ENCODE measurements at regions not wholly inside any gene's neighbourhood (a gene's known extent, or its start where the extent isn't known, plus 50 kb on each side); places are given as distances from the start of the nearest gene placed in this dataset.

DNA sequence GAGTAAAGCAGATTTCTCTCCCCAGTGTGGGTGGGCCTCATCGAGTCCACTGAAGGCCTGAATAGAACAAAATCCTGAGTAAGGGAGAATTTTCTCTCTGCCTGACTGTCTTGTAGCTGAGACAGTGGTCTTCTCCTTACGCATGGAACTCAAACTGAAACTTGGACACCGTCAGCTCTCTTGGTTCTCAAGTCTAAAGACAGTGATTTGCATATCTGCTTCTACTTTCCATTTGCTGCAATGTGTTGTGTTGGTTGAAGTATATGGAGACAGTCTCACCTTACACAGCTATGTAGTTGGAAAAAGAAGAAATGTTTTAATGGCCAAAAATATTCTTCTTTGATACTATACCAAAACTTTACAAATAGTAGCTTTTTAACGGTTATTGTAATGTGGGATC is 160.2 kb upstream of the LMNTD1 start:
- no peaks in the 10 kb centered on the region for H3K4me1 Mint-ChIP-seq (ENCODE audit: low read depth)
- H3K27ac Mint-ChIP-seq = no peak overlapping the region
- H3K36me3 Mint-ChIP-seq (ENCODE audit: low read depth) = no peaks in the 10 kb centered on the region
- intact Hi-C loops (cut with micrococcal nuclease) = no loop called here
- no peaks in the 10 kb centered on the region for H3K27me3 Mint-ChIP-seq
- H3K4me3 Mint-ChIP-seq = no peak overlapping the region
- peaks cover 7% of the 10 kb centered on the region for H3K9me3 Mint-ChIP-seq

DNA sequence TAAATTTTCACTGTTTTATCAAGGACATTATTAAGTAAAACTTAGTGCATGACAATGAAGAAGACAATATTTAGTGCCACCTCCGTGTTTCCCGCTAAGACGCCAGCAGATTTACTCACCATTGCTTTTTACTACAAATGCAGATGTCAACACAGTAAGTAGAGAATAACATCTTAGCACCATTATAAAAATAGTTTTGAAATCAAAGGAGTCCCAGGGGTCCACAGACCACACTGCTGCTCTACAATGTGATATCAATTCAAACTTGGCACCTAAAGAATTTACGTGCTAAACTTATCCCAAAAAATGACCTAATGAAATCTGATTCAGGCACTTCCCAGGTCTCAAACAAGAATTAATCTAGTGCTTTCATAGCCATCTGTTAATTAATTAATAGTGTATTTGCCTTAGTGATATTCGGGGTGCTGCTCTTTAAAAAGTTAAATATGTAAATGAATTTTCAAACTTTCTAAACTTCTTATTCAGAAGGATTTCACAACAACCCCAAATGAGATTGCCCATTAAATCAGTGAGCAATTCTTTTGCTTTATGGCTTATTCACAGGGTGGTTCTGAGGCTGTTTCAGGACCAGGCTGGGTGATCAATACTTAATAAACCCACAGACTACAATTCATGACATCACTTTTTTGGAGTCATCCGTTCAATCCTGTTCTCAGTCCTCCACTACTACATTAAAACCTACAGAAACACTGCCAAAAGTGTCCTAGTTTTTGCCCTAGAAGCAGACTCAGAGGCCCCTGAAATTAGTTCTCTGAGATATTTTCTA is 161.3 kb upstream of the LMNTD1 start:
- intact Hi-C loops (cut with micrococcal nuclease) = no loop called here
- H3K9me3 Mint-ChIP-seq = no peaks in the 10 kb centered on the region
- no peak overlapping the region for H3K27ac Mint-ChIP-seq
- H3K36me3 Mint-ChIP-seq (ENCODE audit: low read depth) = no peaks in the 10 kb centered on the region
- no peak overlapping the region for H3K4me3 Mint-ChIP-seq
- no peaks in the 10 kb centered on the region for H3K27me3 Mint-ChIP-seq
- H3K4me1 Mint-ChIP-seq (ENCODE audit: low read depth) = no peaks in the 10 kb centered on the region

DNA sequence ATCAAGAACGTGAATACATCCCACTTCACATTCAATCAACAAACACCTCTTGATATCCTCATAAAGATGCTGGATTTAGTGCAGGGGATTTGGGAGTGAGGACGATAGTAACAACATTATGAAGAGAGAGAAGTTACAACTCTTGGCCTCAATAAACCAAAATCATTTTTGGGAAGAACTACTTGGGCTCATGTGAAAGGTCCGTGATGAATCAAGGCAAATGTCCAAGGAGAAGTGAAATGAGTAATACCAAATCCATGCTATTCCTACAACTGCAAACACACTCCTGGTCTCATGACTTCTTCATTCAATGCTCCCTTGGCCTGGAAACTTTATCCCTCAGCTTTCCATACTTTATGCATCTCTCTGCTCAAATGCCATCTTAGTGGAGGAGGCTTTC is 162.0 kb upstream of the LMNTD1 start:
- Mint-ChIP-seq H3K36me3 (ENCODE audit: low read depth) (no peaks in the 10 kb centered on the region), H3K27me3 (no peaks in the 10 kb centered on the region), H3K4me3 (no peak overlapping the region), H3K27ac (no peak overlapping the region), H3K9me3 (no peaks in the 10 kb centered on the region), H3K4me1 (ENCODE audit: low read depth) (no peaks in the 10 kb centered on the region)
- intact Hi-C loops (cut with micrococcal nuclease) = no loop called here

DNA sequence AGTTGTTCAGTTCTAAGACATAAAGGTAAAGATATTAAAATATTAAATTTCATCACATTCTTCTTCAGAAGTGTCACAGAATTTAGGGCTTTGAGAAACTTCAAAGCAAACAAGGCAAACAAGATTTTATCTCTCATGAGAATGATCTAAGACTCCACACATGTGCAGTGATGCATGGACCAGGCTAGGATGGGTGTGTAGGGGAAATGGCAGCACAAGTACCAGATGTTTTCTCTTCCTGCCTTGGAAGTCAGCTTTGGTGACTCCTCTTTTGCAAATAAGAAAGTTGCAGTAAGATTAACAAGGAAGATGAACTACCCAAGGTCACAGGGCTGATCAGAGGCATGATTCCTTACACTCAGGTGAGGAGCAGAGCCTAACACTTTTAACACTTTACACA is 163.8 kb upstream of the LMNTD1 start:
- no peak overlapping the region for H3K27ac Mint-ChIP-seq
- no peaks in the 10 kb centered on the region for H3K9me3 Mint-ChIP-seq
- no peaks in the 10 kb centered on the region for H3K4me1 Mint-ChIP-seq (ENCODE audit: low read depth)
- intact Hi-C loops (cut with micrococcal nuclease) = no loop called here
- H3K4me3 Mint-ChIP-seq = no peak overlapping the region
- no peaks in the 10 kb centered on the region for H3K36me3 Mint-ChIP-seq (ENCODE audit: low read depth)
- no peaks in the 10 kb centered on the region for H3K27me3 Mint-ChIP-seq

DNA sequence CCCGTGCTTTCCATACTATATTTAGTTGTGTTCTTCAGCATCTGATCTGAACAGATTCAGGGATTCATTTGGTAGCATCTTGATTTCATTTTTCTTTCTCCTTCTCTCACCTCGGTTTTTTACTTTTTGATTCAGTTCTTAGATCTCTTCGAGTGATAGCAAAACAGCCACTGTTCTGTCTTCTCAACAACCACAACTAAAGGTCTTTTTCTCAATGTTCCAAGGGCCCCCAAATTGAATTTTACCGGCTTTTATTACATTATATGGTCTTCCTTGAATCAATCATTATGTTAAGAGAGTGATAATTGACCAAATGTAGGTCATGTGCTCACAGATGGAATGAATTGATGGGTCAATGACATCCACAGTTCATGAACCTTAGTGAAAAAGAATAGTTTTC is 164.5 kb upstream of the LMNTD1 start:
- H3K36me3 Mint-ChIP-seq (ENCODE audit: low read depth) = no peaks in the 10 kb centered on the region
- H3K9me3 Mint-ChIP-seq = no peaks in the 10 kb centered on the region
- no peak overlapping the region for H3K27ac Mint-ChIP-seq
- H3K4me1 Mint-ChIP-seq (ENCODE audit: low read depth) = no peaks in the 10 kb centered on the region
- no peak overlapping the region for H3K4me3 Mint-ChIP-seq
- intact Hi-C loops (cut with micrococcal nuclease) = no loop called here
- H3K27me3 Mint-ChIP-seq = no peaks in the 10 kb centered on the region

DNA sequence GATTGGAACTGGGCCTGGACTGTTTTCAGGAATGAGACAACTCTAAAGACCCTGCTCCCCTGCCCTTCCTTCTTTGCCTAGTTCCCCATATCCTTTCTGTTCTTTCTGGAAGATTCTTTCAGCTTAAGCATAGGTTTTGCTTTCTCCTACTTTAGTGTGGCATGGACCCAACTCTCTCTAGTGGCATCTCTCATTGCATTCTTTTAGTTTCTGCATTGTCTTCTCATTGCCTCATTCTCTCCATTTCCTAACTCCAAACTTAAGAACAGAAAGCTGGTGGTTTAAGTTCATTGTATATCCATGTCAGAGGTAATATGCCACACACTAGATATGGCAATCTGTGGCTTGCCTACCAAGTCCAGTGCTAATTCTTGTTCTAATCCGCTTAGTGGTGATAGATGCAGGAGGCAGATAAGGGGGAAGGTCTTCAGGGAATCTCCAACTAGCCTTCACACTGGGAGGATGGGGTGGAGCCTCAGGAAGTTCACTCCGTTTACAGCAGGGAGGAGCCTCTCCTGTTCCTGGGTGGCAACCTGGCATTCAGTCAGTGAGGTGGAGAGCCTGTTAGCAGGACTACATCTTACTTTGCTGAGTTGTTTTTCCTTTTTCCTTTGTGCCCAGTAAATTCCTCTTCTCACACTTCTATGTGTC is 165.1 kb upstream of the LMNTD1 start:
- no peak overlapping the region for H3K4me3 Mint-ChIP-seq
- H3K36me3 Mint-ChIP-seq (ENCODE audit: low read depth) = no peaks in the 10 kb centered on the region
- H3K27ac Mint-ChIP-seq = no peak overlapping the region
- no peaks in the 10 kb centered on the region for H3K9me3 Mint-ChIP-seq
- intact Hi-C loops (cut with micrococcal nuclease) = no loop called here
- no peaks in the 10 kb centered on the region for H3K27me3 Mint-ChIP-seq
- H3K4me1 Mint-ChIP-seq (ENCODE audit: low read depth) = no peaks in the 10 kb centered on the region

DNA sequence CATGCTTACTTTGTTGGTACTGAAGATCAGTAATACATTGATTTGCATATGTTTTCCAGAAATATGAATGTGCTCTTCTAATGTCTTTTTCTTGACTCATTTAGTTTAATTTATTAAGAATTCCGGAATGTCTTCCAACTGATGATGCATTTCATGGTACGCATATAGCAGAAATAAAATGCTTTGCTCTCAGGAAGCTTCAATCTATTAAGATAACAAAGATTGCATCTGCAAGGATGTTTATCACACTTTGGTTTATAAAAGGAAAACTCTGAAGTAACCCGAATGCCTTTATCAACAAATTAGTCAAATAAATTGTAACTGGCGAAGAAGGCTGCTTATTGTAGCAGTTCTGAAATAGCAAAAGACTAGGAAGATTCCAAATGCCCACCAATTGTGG is 166.4 kb upstream of the LMNTD1 start:
- no peaks in the 10 kb centered on the region for H3K9me3 Mint-ChIP-seq
- H3K4me1 Mint-ChIP-seq (ENCODE audit: low read depth) = no peaks in the 10 kb centered on the region
- intact Hi-C loops (cut with micrococcal nuclease) = no loop called here
- H3K27ac Mint-ChIP-seq = no peak overlapping the region
- no peak overlapping the region for H3K4me3 Mint-ChIP-seq
- H3K27me3 Mint-ChIP-seq = no peaks in the 10 kb centered on the region
- no peaks in the 10 kb centered on the region for H3K36me3 Mint-ChIP-seq (ENCODE audit: low read depth)

DNA sequence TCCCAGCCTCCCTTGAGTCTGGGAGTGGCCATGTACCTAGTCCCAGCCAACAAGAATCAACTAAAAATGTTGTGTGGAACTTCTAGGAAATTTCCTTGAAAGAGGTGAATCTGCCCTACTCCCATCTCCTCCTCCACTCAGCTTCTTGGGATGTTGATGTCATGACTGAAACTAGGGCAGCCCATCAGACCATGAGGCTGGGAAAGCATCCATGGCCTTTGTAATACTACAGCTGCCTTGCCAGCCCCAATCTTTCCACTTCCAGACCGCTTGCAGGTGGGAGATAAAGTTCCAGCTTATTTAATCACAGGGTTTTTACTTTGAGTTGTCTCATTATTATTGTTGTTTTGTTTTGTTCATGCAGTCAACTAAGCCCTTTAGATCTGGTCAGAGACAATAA is 170.3 kb upstream of the LMNTD1 start:
- H3K36me3 Mint-ChIP-seq (ENCODE audit: low read depth) = no peaks in the 10 kb centered on the region
- H3K4me1 Mint-ChIP-seq (ENCODE audit: low read depth) = no peaks in the 10 kb centered on the region
- H3K9me3 Mint-ChIP-seq = no peaks in the 10 kb centered on the region
- no peak overlapping the region for H3K4me3 Mint-ChIP-seq
- no peak overlapping the region for H3K27ac Mint-ChIP-seq
- intact Hi-C loops (cut with micrococcal nuclease) = no loop called here
- no peaks in the 10 kb centered on the region for H3K27me3 Mint-ChIP-seq

DNA sequence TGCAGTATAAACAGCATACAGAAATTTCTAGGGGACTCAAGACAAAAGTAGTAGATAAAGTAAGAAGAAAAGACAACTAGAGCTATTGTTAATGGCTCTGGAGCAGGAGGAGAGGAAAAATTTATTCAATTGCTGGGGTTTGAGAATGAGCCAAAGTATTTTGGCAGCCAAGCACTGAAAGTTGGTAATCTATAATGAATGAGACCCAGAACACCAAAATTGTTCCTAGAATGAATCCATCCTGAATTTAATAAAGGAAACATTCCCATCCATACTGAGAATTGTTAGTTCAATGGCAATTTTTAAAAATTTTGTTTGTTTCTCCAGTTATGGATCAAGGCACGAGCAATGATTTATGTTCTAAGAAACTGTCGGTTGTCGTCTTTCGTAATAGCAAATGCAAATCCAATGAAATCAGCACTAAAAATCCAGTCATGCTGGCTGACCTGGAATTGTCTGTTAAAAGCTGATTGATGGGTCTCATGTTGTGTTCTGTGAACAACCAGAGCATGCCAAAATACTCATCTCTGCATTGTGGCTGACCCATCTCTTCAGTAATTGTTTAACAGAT is 170.9 kb upstream of the LMNTD1 start:
- no peaks in the 10 kb centered on the region for H3K27me3 Mint-ChIP-seq
- H3K27ac Mint-ChIP-seq = no peak overlapping the region
- no peaks in the 10 kb centered on the region for H3K4me1 Mint-ChIP-seq (ENCODE audit: low read depth)
- intact Hi-C loops (cut with micrococcal nuclease) = no loop called here
- H3K9me3 Mint-ChIP-seq = no peaks in the 10 kb centered on the region
- no peak overlapping the region for H3K4me3 Mint-ChIP-seq
- no peaks in the 10 kb centered on the region for H3K36me3 Mint-ChIP-seq (ENCODE audit: low read depth)

DNA sequence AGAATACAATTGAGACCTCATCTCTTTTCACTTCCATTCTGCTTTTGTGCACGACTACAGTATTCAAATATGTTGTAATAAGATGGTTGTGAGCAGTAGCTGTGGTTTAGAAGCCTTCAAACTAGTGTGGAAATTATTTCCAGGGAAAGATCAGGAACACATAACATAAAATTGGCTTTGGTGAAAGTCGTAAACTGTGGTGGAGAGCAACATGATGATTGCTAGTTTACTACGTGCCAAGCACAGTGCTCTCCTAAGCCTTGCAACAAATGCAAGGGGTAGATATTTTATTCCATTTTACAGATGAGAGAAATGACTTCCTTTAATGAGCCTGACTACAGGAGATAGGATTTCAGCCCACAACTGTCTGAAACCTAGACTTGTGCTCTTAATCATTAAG is 172.4 kb upstream of the LMNTD1 start:
- no peak overlapping the region for H3K4me3 Mint-ChIP-seq
- H3K4me1 Mint-ChIP-seq (ENCODE audit: low read depth) = peaks cover under 1% of the 10 kb centered on the region
- H3K36me3 Mint-ChIP-seq (ENCODE audit: low read depth) = no peaks in the 10 kb centered on the region
- H3K9me3 Mint-ChIP-seq = no peaks in the 10 kb centered on the region
- intact Hi-C loops (cut with micrococcal nuclease) = no loop called here
- H3K27me3 Mint-ChIP-seq = no peaks in the 10 kb centered on the region
- H3K27ac Mint-ChIP-seq = no peak overlapping the region

DNA sequence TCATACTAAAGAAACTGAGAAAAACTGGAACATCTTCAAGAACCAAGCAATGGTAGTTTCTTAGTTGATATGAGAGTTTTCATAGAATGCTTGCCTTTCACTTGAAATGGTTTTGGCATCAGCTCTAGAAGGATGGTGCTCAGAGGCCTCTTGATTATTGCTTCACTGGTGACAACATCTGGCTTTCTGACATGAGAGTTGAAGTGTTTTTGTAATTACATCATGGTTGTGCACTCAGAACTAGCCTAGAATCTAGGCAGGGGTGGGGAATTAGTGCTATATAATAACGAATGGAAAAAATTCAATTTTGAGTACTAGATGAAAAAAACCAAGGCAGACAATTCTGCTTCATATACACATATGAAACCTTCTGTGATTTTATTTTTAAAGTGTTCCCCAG is 172.8 kb upstream of the LMNTD1 start:
- H3K36me3 Mint-ChIP-seq (ENCODE audit: low read depth) = no peaks in the 10 kb centered on the region
- H3K4me1 Mint-ChIP-seq (ENCODE audit: low read depth) = peaks cover 5% of the 10 kb centered on the region
- H3K9me3 Mint-ChIP-seq = no peaks in the 10 kb centered on the region
- intact Hi-C loops (cut with micrococcal nuclease) = no loop called here
- no peak overlapping the region for H3K27ac Mint-ChIP-seq
- no peaks in the 10 kb centered on the region for H3K27me3 Mint-ChIP-seq
- H3K4me3 Mint-ChIP-seq = no peak overlapping the region

DNA sequence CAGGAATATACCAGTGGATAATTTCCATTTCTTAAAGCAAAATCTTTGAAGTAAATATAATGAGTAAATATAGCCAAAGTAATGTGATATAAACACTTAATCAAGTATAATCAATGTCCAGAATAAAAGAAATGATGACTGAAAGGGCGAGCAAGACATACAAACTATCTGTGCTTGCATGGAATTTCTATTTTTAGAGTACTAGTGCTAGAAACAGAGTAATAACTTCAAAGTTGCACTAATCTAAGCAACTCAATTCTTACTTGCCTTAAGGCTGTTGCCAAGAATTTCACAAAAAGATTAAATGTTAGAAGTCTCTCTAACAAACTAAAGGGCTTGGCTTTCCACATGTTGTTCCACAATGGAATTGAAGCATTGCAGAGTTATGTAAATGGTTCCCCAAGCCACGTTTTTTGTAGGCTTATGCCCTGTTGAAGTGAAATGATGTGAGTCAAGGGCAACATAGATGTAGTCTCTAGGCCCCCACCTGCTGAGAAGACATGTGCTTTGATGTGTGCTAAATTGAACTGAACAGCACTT is 175.0 kb upstream of the LMNTD1 start:
- Mint-ChIP-seq H3K27ac (no peak overlapping the region), H3K36me3 (ENCODE audit: low read depth) (no peaks in the 10 kb centered on the region), H3K27me3 (no peaks in the 10 kb centered on the region), H3K4me3 (no peak overlapping the region), H3K4me1 (ENCODE audit: low read depth) (peaks cover 5% of the 10 kb centered on the region), H3K9me3 (no peaks in the 10 kb centered on the region)
- intact Hi-C loops (cut with micrococcal nuclease) = no loop called here

DNA sequence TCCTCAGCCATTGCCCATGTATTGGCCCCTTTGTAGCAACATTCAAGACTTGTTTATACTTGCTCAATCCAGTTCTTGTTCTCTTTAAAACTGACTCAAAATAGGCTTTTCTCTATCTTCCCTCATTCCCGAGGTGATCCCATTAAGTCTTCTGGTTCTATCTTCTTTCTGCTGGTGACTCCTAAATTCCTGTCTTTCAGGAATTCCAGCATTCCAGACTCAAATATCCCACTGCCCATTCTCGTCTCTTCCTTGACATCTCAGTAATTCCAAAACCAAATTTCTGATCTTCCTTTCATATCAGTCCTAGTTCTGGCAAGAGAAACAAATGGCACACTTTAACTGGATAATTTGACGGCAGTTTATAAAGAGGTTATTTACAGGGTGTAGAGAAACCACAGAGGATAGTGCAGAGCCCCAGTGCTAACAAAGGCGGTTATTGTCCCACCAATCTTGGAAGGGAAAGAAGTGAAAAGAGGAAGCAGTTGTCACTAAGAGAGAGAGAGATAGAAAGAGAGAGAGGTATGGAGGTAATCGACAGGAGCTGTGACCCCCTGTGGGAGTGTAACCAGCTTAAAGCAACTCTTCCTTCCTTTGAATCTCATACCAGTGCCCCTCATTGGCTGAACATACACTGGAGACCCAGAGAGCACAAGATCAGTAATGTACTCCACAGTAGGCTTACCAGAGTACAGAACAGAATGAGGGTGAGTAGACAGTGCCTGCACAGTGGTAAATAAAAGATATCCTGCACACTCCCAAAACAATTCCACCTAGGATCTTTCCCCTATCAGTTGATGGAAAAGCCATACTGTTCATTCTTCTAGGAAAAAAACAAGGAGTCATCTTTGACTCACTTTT is 177.6 kb upstream of the LMNTD1 start:
- H3K27me3 Mint-ChIP-seq = no peaks in the 10 kb centered on the region
- no peak overlapping the region for H3K4me3 Mint-ChIP-seq
- H3K27ac Mint-ChIP-seq = no peak overlapping the region
- no peaks in the 10 kb centered on the region for H3K36me3 Mint-ChIP-seq (ENCODE audit: low read depth)
- peaks cover 5% of the 10 kb centered on the region for H3K4me1 Mint-ChIP-seq (ENCODE audit: low read depth)
- intact Hi-C loops (cut with micrococcal nuclease) = no loop called here
- no peaks in the 10 kb centered on the region for H3K9me3 Mint-ChIP-seq

DNA sequence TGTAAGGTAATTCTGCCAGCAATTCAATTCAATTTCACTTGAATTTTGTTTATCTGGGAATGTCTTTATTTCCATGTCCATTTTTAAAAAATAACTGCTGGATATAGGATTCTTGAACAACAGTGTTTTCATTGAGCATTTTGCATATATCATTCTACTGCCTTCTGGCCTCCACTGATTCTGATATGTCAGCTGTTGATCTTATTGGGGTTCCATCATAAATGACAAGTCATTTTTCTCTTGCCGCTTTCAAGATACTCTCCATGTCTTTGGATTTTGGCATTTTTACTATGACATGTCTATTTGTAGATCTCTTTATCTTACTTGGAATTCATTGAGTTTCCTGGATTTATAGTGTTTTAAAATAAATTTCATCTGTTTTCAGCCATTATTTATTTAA is 180.5 kb upstream of the LMNTD1 start:
- Mint-ChIP-seq H3K27ac (no peak overlapping the region), H3K27me3 (no peaks in the 10 kb centered on the region), H3K4me3 (no peak overlapping the region), H3K36me3 (ENCODE audit: low read depth) (no peaks in the 10 kb centered on the region), H3K9me3 (peaks cover 11% of the 10 kb centered on the region), H3K4me1 (ENCODE audit: low read depth) (peaks cover 5% of the 10 kb centered on the region)
- intact Hi-C loops (cut with micrococcal nuclease) = no loop called here

Measured in dendritic cell treated with granulocyte-macrophage colony-stimulating factor and Interleukin-4, amounts not matched to agents 40 ng/mL and 50 ng/mL, for 4 days (primary cell).